HepG2 (cell line): ENCODE measurements at regions not wholly inside any gene's neighbourhood (a gene's known extent, or its start where the extent isn't known, plus 50 kb on each side); places are given as distances from the start of the nearest gene placed in this dataset.

ENCODE experiments used
- ATAC-seq: fragments of 200-7000 bp; cut with Tn5 transposase; 3 replicates; pipeline ENCODE4 v1.9.1; 2020; ENCODE audit warnings: mild to moderate bottlenecking, moderate library complexity
- BruUV-seq: library from RNA; stranded (reverse); fragments of 400-500 nt; replicated peaks from 2 replicates; lab custom pipeline; 2021; lab: Mats Ljungman, UMichigan
- CTCF ChIA-PET: fragments of 300-600 bp; formaldehyde crosslinking; extraction: SDS; loops from one replicate; lab custom pipeline; 2021; ENCODE audit warnings: low total read pairs, inconsistent platforms, low intra/inter-chr PET ratio; lab: Yijun Ruan, JAX
- POLR2A ChIA-PET: fragments of 350-600 bp; sonication (Branson Sonifier 250); formaldehyde crosslinking; loops from one replicate; lab custom pipeline; 2020; ENCODE audit warnings: antibody characterized with exemption, inconsistent platforms; lab: Yijun Ruan, JAX
- DNase-seq: peaks from one replicate; pipeline ENCODE4 v3.0.0-alpha.2; 2015; ENCODE audit warnings: low spot score
- FAIRE-seq: peaks from 3 replicates; lab custom pipeline; 2011; peaks lifted over from hg19 to GRCh38; lab: Jason Lieb, UNC
- H2AFZ ChIP-seq: one replicate; pipeline ENCODE4 v1.6.1; 2011; ENCODE audit warnings: low read length, inconsistent platforms
- H3K27ac ChIP-seq: fragments of 300-600 bp; 3 replicates; pipeline ENCODE4 v1.8.0; 2011; ENCODE audit warnings: mixed run types, mild to moderate bottlenecking, mixed read lengths, low read length, inconsistent platforms; ENCODE audit not compliant: insufficient read depth; ENCODE audit errors: extremely low read length
- H3K27me3 ChIP-seq, 2 experiments: fragments of 200-600 bp in 1 of 2; 2 replicates in 1 of 2; 3 replicates in 1 of 2; pipeline versions ENCODE4 v1.6.0 to v1.8.0; 2011; ENCODE audit warnings: low read length in 2 of 2, mild to moderate bottlenecking in 2 of 2, moderate library complexity in 2 of 2, inconsistent platforms in 1 of 2; ENCODE audit not compliant: insufficient read depth in 2 of 2, control insufficient read depth in 1 of 2
- H3K36me3 ChIP-seq, 2 experiments: fragments of 200-600 bp in 1 of 2; replicated peaks in 1 of 2; 2 replicates in 1 of 2; 3 replicates in 1 of 2; pipeline versions ENCODE4 v1.5.1 to v1.8.0; 2011; ENCODE audit warnings: low read length in 2 of 2, inconsistent platforms in 1 of 2; ENCODE audit not compliant: insufficient read depth in 2 of 2, control insufficient read depth in 1 of 2
- H3K4me1 ChIP-seq: 2 replicates; pipeline ENCODE4 v1.5.1; 2012; ENCODE audit warnings: low read length, inconsistent platforms; ENCODE audit not compliant: insufficient read depth
- H3K4me2 ChIP-seq: 2 replicates; pipeline ENCODE4 v1.6.0; 2011; ENCODE audit warnings: low read depth, low read length, inconsistent platforms
- H3K4me3 ChIP-seq, 3 experiments: fragments of 200-600 bp in 1 of 3; sonication (generic), shearing (Covaris generic) in 1 of 3; replicated peaks in 1 of 3; 2 replicates each; pipeline ENCODE4 v1.5.1; 2011 to 2016; ENCODE audit warnings: low read length in 3 of 3, inconsistent platforms in 2 of 3, low read depth in 2 of 3, mild to moderate bottlenecking in 2 of 3, control low read depth in 1 of 3, mixed read lengths in 1 of 3; ENCODE audit not compliant: insufficient read depth in 1 of 3
- H3K79me2 ChIP-seq: one replicate; pipeline ENCODE4 v1.6.1; 2011; ENCODE audit warnings: low read length, inconsistent platforms; ENCODE audit not compliant: insufficient read depth
- H3K9ac ChIP-seq: 2 replicates; pipeline ENCODE4 v1.6.0; 2011; ENCODE audit warnings: mild to moderate bottlenecking, low read depth, low read length, inconsistent platforms; ENCODE audit not compliant: insufficient read depth
- H3K9me3 ChIP-seq: 2 replicates; pipeline ENCODE4 v1.5.1; 2012; ENCODE audit warnings: mild to moderate bottlenecking, low read length
- H4K20me1 ChIP-seq: 2 replicates; pipeline ENCODE4 v1.6.0; 2011; ENCODE audit warnings: inconsistent platforms, mild to moderate bottlenecking, low read length, moderate library complexity; ENCODE audit not compliant: insufficient read depth
- ARID2 ChIP-seq: sonication (generic); formaldehyde crosslinking; IDR thresholded peaks from 2 replicates; pipeline ENCODE4 v1.8.1; 2022; ENCODE audit warnings: mild to moderate bottlenecking, missing genetic modification reagents, borderline replicate concordance
- BORCS8-MEF2B ChIP-seq: sonication (generic); formaldehyde crosslinking; IDR thresholded peaks from 2 replicates; pipeline ENCODE4 v1.8.0; 2022; ENCODE audit warnings: mild to moderate bottlenecking, missing genetic modification reagents
- FOXO1 ChIP-seq: sonication (generic); formaldehyde crosslinking; IDR thresholded peaks from 2 replicates; pipeline ENCODE4 v1.4.0; 2020; ENCODE audit warnings: missing genetic modification reagents
- NFKBIZ ChIP-seq: IDR thresholded peaks from 2 replicates; pipeline ENCODE4 v1.6.1; 2018; ENCODE audit warnings: missing genetic modification reagents, missing compliant biosample characterization
- RAD21 ChIP-seq: fragments of 450-650 bp; formaldehyde crosslinking; IDR thresholded peaks from 2 replicates; pipeline ENCODE4 v1.5.0; 2020; ENCODE audit warnings: mild to moderate bottlenecking
- SMYD3 ChIP-seq: sonication (generic); formaldehyde crosslinking; IDR thresholded peaks from 2 replicates; pipeline ENCODE4 v1.8.1; 2023; ENCODE audit warnings: mild to moderate bottlenecking, missing genetic modification reagents
- ZFP41 ChIP-seq: sonication (generic); formaldehyde crosslinking; IDR thresholded peaks from 2 replicates; pipeline ENCODE4 v1.4.0; 2020; ENCODE audit warnings: mild to moderate bottlenecking, missing genetic modification reagents, borderline replicate concordance
- WGBS: methylation state at CpG from one replicate; pipeline ENCODE4 v1.1.6; 2017; ENCODE audit warnings: low lambda C conversion rate; 5-methylcytosine and 5-hydroxymethylcytosine counted together
- in situ Hi-C: cut with HindIII; loops from 2 replicates; pipeline ENCODE4 v1.10.0; 2017; ENCODE audit warnings: low pct_unique_long_range_greater_than_20kb; ENCODE audit not compliant: extremely low pct_ligation_motif_present
- intact Hi-C: fragments of 100-400 bp; cut with micrococcal nuclease; formaldehyde crosslinking; loops from one replicate; pipeline ENCODE4 v1.10.0; 2022; ENCODE audit not compliant: unreplicated experiment
- TF ChIP-seq, protein P1 (sequence below): sonication (generic); formaldehyde crosslinking; IDR thresholded peaks from 2 replicates; pipeline ENCODE4 v1.4.0; 2020; ENCODE audit warnings: mild to moderate bottlenecking, missing genetic modification reagents
- TF ChIP-seq, protein P2 (sequence below): sonication (generic); formaldehyde crosslinking; IDR thresholded peaks from 2 replicates; pipeline ENCODE4 v1.5.0; 2020; ENCODE audit warnings: missing genetic modification reagents, mild to moderate bottlenecking, borderline replicate concordance

DNA sequence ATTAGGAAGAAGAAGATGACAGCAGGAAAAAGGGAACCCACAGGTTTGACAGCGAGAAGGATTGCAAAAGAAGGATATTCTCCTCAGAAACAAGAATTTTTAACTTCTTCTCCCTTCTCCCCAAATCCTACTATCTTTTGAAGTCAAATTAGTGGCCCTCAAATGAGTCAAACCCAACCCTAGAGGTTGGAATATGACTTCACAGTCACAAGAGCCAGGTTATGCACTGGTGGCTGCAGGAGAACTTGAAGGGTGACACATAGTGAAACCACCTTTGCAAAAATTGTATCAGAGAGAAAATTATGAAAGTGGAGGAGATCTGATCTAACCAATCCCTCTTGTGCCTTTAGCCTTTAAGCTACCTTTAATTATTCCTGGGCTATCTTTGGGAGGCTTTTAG, 386.2 kb upstream of the CCDC196 start:
- intact Hi-C loops (no loop called here), in situ Hi-C loops (no loop called here)
- ChIA-PET CTCF (no interaction called here), POLR2A (no interaction called here)
- Histone ChIP-seq H4K20me1 (no peaks in the 10 kb centered on the region), H3K4me1 (no peaks in the 10 kb centered on the region), H3K27ac (no peak overlapping the region), H3K36me3 (no peaks in the 10 kb centered on the region), H2AFZ (no peak overlapping the region), H3K27me3 (peaks cover 0 to 22% of the 10 kb centered on the region in 2 experiments; a peak in 3 of 5 replicates), H3K79me2 (no peaks in the 10 kb centered on the region), H3K9me3 (no peaks in the 10 kb centered on the region), H3K4me2 (no peak overlapping the region), H3K4me3 (no peak overlapping the region), H3K9ac (no peak overlapping the region)
- WGBS: 0% methylated on average over 1 of the region's 1 CpG
- TF ChIP-seq ARID2 (CRISPR knock-in tag) (no peak), BORCS8-MEF2B (CRISPR knock-in tag) (no peak), FOXO1 (CRISPR knock-in tag) (no peak), SMYD3 (no peak), RAD21 (CRISPR knock-in tag) (no peak), ZFP41 (CRISPR knock-in tag) (no peak), NFKBIZ (CRISPR knock-in tag) (no peak)
- TF ChIP-seq, protein P1, sequence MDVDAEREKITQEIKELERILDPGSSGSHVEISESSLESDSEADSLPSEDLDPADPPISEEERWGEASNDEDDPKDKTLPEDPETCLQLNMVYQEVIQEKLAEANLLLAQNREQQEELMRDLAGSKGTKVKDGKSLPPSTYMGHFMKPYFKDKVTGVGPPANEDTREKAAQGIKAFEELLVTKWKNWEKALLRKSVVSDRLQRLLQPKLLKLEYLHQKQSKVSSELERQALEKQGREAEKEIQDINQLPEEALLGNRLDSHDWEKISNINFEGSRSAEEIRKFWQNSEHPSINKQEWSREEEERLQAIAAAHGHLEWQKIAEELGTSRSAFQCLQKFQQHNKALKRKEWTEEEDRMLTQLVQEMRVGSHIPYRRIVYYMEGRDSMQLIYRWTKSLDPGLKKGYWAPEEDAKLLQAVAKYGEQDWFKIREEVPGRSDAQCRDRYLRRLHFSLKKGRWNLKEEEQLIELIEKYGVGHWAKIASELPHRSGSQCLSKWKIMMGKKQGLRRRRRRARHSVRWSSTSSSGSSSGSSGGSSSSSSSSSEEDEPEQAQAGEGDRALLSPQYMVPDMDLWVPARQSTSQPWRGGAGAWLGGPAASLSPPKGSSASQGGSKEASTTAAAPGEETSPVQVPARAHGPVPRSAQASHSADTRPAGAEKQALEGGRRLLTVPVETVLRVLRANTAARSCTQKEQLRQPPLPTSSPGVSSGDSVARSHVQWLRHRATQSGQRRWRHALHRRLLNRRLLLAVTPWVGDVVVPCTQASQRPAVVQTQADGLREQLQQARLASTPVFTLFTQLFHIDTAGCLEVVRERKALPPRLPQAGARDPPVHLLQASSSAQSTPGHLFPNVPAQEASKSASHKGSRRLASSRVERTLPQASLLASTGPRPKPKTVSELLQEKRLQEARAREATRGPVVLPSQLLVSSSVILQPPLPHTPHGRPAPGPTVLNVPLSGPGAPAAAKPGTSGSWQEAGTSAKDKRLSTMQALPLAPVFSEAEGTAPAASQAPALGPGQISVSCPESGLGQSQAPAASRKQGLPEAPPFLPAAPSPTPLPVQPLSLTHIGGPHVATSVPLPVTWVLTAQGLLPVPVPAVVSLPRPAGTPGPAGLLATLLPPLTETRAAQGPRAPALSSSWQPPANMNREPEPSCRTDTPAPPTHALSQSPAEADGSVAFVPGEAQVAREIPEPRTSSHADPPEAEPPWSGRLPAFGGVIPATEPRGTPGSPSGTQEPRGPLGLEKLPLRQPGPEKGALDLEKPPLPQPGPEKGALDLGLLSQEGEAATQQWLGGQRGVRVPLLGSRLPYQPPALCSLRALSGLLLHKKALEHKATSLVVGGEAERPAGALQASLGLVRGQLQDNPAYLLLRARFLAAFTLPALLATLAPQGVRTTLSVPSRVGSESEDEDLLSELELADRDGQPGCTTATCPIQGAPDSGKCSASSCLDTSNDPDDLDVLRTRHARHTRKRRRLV: no peak
- TF ChIP-seq, protein P2, sequence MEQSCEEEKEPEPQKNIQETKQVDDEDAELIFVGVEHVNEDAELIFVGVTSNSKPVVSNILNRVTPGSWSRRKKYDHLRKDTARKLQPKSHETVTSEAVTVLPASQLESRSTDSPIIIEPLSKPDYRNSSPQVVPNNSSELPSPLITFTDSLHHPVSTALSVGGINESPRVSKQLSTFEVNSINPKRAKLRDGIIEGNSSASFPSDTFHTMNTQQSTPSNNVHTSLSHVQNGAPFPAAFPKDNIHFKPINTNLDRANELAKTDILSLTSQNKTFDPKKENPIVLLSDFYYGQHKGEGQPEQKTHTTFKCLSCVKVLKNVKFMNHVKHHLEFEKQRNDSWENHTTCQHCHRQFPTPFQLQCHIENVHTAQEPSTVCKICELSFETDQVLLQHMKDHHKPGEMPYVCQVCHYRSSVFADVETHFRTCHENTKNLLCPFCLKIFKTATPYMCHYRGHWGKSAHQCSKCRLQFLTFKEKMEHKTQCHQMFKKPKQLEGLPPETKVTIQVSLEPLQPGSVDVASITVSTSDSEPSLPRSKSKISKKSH (CRISPR knock-in tag): no peak
- ATAC-seq (no peak), DNase-seq (no peak), FAIRE-seq (no peak)
- no TSS peak for BruUV-seq
